GM12878 (cell line): ENCODE measurements at regions not wholly inside any gene's neighbourhood (a gene's known extent, or its start where the extent isn't known, plus 50 kb on each side); places are given as distances from the start of the nearest gene placed in this dataset.

Experiments
- BACH1 ChIP-seq: fragments of 450-650 bp; IDR thresholded peaks from 2 replicates; pipeline ENCODE4 v1.6.1; 2017; ENCODE audit warnings: mild to moderate bottlenecking, borderline replicate concordance
- CBX5 ChIP-seq: sonication (generic); IDR thresholded peaks from 2 replicates; pipeline ENCODE4 v1.6.1; 2016; ENCODE audit warnings: low read depth, moderate library complexity, mild to moderate bottlenecking, inconsistent platforms
- EZH2 ChIP-seq: IDR thresholded peaks from 2 replicates; pipeline ENCODE4 v1.6.1; 2012; ENCODE audit warnings: low read depth, mild to moderate bottlenecking, control low read depth, inconsistent platforms, low read length, borderline replicate concordance; ENCODE audit not compliant: control insufficient read depth
- POLR2A ChIP-seq: IDR thresholded peaks from 2 replicates; pipeline ENCODE4 v1.6.1; 2011; ENCODE audit warnings: low read depth, mild to moderate bottlenecking, low read length
- SP1 ChIP-seq: IDR thresholded peaks from one replicate; pipeline ENCODE4 v1.6.1; 2011; ENCODE audit warnings: low read depth, low read length
- TAF1 ChIP-seq: IDR thresholded peaks from 2 replicates; pipeline ENCODE4 v1.6.1; 2011; ENCODE audit warnings: mild to moderate bottlenecking, low read depth, low read length, borderline replicate concordance
- YY1 ChIP-seq: IDR thresholded peaks from 2 replicates; pipeline ENCODE4 v1.6.1; 2011; ENCODE audit warnings: low read depth, mild to moderate bottlenecking, low read length
- ZNF217 ChIP-seq: fragments of 450-650 bp; IDR thresholded peaks from 2 replicates; pipeline ENCODE4 v1.6.1; 2017; ENCODE audit warnings: antibody characterized with exemption, mild to moderate bottlenecking
- ZNF24 ChIP-seq: fragments of 450-650 bp; IDR thresholded peaks from 2 replicates; pipeline ENCODE4 v1.6.1; 2017; ENCODE audit warnings: antibody characterized with exemption, mild to moderate bottlenecking
- TF ChIP-seq, protein P1 (sequence below): IDR thresholded peaks from 2 replicates; pipeline ENCODE4 v1.6.1; 2012; ENCODE audit warnings: low read depth, low read length, improper control_type of control experiment
- TF ChIP-seq, protein P2 (sequence below), 3 experiments: IDR thresholded peaks in 2 of 3; conservative IDR thresholded peaks in 1 of 3; 2 replicates each; pipeline ENCODE4 v1.5.1; 2011; ENCODE audit warnings: low read depth in 3 of 3, low read length in 3 of 3, mild to moderate bottlenecking in 3 of 3, control low read depth in 2 of 3, moderate library complexity in 2 of 3, inconsistent platforms in 1 of 3, mixed read lengths in 1 of 3; ENCODE audit not compliant: control insufficient read depth in 2 of 3, insufficient read depth in 1 of 3; ENCODE audit errors: extremely low read depth in 1 of 3

DNA sequence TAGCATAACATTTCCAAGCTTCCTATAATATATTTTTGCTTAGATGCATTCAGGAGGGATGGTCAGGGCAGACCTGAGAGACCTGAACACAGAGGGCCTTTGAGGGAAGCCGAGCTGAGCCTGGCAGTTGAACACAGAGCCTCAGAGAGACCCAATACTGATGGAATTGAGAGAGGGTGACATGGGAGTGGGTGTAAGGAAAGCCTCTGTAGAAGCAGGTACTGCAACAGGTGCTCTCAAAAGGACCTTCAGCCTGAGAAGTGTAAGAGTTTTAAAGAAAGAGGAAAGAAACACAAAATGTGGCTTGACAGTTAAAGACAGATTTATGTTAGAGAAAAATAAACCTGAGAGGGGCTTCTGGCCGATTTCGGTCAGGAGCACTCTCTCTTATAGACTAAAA is 73.9 kb upstream of the PGBD5 start:
- TF ChIP-seq ZNF217 (no peak), YY1 (no peak), BACH1 (no peak), EZH2 (no peak), POLR2A (no peak), ZNF24 (no peak), SP1 (no peak), CBX5 (no peak), TAF1 (no peak)
- TF ChIP-seq, protein P1, sequence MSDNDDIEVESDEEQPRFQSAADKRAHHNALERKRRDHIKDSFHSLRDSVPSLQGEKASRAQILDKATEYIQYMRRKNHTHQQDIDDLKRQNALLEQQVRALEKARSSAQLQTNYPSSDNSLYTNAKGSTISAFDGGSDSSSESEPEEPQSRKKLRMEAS, result no peak
- TF ChIP-seq, protein P2, sequence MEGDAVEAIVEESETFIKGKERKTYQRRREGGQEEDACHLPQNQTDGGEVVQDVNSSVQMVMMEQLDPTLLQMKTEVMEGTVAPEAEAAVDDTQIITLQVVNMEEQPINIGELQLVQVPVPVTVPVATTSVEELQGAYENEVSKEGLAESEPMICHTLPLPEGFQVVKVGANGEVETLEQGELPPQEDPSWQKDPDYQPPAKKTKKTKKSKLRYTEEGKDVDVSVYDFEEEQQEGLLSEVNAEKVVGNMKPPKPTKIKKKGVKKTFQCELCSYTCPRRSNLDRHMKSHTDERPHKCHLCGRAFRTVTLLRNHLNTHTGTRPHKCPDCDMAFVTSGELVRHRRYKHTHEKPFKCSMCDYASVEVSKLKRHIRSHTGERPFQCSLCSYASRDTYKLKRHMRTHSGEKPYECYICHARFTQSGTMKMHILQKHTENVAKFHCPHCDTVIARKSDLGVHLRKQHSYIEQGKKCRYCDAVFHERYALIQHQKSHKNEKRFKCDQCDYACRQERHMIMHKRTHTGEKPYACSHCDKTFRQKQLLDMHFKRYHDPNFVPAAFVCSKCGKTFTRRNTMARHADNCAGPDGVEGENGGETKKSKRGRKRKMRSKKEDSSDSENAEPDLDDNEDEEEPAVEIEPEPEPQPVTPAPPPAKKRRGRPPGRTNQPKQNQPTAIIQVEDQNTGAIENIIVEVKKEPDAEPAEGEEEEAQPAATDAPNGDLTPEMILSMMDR (IDR thresholded peaks at IDR 0.05 in 2 of 3, conservative IDR thresholded peaks at IDR 0.05 in 1 of 3; ENCODE audit: control insufficient read depth in 2 of 3, extremely low read depth in 1 of 3, insufficient read depth in 1 of 3, low read depth in 3 of 3, low read length in 3 of 3), result no peak
